Kidney tubule cell (primary cell): ENCODE measurements at regions not wholly inside any gene's neighbourhood (a gene's known extent, or its start where the extent isn't known, plus 50 kb on each side); places are given as distances from the start of the nearest gene placed in this dataset.
"Not testable (repeated sequence)": the region's sequence is repeated elsewhere in the genome, so short reads cannot be mapped to it uniquely, and the experiment has no call there.

ENCODE experiments used
- DNase-seq: peaks from one replicate; pipeline ENCODE4 v3.0.0-alpha.2; 2018; ENCODE audit warnings: low spot score

DNA sequence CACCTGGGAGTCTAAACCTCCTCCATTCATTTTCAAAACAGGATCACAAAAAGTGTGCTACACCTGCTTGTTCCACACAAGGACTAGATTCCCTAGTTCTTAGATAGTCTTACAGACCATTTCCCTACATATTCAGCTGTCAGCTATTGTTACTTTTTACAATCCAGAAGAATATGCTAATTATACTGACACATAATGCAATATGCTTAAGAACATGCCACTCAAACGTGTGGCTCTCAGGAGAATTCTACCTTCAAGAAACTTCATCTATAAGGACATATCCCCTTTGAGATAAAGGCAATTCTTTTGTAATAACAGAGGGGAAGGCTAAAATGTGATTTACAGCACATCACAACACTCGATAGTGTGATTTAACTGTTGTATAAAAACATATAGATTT, 456.1 kb upstream of the ARRDC3 start:
- DNase-seq = no peak

DNA sequence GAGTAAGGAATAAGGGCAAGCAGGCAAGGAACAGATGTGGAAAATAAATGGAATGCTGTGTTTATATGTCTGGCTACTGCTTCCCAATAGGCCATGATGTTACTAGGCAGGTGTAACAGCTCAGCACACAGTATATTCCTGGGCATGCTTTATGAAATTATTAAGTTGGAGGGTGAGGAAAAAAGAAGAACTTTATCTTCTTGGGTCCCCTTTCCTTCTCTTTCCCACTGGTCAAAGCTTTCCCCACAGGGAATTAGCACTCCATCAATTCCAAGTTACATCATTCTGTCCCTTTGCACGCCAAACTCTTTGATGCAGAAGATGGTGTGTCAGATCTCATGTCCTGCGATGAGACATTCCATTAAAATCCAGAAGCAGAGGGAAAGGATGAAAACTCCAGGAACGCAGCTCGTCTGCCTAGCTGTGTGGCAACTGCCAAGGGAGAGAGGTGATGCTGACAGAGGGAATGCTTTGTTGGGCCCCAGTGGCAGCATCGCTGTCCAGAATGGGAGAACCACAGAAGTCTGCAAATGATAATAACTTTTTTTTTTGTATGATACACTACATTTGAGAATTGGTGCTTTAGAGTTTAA, 447.3 kb upstream of the ARRDC3 start:
- no peak for DNase-seq

DNA sequence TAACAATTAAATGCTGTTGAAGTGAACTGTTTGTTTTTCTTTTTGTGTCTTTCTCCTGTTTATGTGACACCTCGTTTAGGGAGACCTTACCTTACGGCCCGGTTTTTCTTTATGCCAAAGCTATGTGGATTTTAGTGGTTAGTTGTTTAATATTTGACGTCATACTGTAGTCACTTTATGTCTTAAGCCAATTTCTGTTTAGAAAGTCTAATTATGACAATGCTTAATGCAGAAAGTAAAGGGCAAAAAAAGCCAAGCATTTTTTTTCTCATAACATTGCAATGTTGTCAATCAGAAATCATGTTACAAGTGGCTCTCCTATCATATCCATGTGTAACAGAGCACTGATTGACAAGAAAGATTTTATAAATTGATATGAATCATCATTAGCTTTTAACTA, 442.5 kb upstream of the ARRDC3 start:
- DNase-seq = no peak

DNA sequence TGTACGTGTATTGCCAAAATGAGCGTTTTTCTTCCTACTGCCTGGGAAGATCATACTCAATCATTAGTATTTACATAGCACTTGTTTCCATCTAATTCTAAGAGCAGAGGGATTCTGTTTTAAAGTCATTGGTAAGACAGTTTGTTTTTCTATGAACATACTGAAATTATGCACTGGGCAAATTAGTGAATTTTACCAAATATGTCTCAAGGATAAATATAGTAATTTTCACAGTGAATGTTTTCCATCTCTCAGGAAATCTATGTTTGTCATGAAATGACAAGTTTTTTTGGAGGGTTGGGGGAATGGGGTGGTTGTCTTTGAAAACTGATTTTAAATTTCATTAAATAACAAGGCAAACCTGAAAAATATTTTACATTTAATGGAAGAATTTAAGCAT, 441.3 kb upstream of the ARRDC3 start:
- DNase-seq = no peak

DNA sequence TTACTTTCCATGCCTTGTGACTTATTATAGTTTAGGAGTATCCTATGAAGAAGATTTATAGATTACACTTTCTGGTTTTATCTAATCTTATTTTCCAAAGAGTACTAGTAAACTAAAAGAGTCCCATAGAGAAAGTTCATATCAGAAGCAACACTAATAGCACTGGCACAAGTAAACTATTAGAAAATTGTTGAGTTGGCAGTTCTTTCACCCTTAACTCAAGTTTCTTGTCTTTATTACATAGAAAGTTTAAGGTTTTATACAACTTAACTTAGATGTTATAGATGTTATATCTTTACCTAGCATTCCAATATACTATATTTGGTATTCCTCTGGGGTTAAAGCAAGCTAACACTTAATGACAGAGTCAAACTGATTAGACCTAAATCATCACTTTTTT, 437.8 kb upstream of the ARRDC3 start:
- DNase-seq = no peak

DNA sequence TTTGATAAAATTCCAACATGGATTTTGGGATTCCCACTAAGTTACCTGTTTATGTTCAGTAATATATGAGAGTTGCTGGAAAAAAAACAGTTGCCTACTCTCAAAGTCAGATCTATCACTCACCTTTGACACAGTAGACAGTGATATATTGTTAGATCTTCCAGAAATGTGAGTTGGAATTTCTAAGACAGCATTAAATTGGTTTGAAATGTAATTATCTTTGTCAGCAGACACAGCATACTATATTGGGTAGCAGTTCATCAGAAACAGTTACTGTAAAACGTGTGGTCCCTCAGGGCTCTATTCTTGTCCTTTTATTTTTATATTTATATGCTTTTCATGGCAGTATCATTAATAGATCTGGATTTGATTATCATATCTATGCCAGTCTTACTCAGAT, 433.6 kb upstream of the ARRDC3 start:
- no peak for DNase-seq

DNA sequence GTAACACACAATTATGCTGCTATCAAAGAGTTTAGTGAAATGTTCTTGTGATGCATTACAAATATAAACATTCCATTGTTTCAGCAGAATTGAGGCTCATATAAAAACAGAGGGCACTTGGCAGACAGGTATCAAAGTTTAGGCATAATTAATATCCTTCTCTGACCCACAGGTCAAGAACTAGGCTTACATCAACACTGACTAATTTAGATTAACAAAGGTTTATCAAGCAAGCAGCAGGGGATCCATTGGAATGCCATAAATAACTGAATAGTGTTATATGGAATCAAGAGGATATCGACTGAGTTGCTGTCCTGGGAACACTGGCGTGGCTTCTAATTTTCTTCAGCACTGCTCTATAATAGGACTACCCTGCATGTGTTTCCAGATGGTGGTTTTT, 414.5 kb upstream of the ARRDC3 start:
- DNase-seq = no peak

DNA sequence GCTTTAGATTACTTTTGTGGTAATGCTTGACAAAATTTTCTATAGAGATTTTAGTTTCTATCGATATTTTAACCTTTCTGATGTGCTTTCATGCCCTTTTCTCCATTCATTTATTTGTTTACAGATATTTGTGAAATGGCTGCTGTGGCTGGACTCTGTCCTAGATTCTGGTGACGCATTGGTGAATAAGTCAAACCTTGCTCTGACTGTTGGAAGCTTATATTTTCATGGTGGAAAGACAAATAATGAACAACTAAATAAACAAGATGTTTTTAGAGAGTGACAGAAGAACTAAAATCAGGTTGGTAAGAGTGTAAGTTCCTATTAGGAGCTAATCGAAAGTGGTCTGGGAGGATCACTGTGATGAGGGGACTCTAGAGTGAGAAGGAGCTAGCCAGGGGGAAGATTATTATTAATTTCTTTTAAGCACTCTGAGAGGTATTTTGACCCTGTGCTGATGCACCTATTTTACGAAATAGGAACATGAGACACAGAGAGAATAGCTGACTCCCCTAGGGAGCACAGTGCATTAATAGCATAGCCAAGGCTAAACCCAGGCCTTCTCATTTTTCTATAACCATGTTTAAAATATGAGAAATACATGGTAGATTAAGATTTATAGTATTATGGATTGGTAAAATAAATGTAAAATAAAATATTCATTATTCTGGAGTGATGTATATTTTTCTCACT, 411.9 kb upstream of the ARRDC3 start:
- DNase-seq = no peak

DNA sequence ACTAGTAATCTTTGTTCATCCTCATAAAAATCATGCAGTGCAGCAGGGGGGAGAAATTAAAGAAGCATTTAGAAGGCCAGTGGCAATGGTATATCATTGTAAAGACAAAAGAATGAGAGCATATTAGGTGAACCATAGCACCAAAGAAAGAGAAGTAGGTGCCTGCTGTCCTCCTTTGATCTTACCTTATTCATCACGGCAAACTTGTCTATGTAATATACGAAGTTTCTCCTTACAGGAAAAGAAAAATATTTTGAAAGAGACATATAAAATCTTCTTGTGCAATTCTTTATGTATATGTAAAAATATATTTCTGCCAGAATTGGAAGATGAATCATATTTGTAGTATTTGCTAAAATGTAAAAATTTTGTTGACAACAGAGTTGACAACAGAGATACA, 411.3 kb upstream of the ARRDC3 start:
- no peak for DNase-seq

DNA sequence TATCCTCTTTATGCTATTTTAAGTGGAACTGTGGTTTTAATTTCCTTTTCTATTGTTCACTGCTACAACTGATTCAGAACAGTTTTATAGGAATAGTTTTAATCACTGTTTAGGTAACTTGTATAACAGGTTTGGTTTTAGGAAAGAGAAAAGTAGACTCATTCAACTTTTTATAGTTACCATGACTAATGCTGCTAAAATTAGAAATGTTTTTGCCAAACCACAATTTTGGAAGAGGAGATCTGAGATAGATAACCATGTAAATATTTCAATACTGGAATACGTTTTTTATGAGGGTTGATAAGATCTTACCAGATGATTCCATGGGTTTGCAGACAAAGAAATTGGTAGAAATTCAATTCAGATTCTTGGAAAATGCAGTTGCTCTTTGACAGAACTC, 404.6 kb upstream of the ARRDC3 start:
- no peak for DNase-seq

DNA sequence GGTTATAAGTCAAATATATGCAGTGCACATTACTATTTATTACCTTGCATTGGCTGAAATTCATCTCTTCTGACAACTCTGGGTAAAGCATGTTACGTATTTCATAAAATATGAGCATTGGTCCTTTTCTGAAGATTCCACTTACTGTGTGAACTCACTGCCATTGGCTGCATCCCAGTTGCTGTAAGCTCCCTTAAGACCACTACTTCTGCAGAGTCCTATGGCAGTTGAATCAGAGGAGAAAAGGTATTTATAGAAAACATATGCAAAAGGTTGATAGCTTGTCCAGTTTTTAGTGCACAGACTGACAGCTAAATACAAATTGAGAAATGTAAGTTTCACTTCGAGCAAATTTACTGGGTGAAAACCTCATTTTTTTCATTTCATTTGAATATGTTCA, 394.6 kb upstream of the ARRDC3 start:
- DNase-seq = no peak

DNA sequence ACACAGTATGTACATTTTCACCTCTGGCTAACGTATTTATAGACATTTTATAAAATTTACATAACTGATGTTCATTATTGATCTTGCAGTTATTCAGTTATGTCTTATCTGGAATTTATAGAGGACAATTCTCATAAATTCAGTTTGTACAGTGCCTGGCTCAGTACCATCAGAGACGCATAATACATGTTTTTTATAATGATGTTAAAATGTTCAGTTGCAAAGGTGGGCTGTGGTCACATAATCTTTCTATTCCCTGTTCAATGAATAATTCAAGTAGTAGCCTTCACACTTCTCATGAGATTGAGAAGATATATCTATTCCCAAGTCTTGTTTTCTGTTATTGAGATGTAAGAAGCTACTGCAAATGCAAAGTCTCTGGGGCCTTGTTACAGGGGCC, 393.1 kb upstream of the ARRDC3 start:
- no peak for DNase-seq

DNA sequence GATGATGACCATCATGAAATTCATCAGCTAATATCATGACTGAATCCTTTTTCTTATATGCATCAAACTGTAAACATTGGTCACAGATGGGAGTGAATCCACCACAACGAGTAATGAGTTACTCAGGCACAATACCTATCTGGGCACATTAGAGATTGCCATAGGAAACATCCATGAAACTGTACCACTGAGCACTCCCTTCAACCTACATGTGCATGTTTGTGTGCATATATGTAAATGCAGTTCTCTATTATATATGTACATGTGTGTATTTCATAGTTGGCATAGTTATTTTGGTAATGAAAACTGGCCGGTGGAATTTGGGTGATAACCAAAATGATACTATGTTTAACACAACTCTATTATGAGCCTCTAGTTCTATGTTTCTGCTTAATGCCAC, 387.3 kb upstream of the ARRDC3 start:
- DNase-seq = no peak

DNA sequence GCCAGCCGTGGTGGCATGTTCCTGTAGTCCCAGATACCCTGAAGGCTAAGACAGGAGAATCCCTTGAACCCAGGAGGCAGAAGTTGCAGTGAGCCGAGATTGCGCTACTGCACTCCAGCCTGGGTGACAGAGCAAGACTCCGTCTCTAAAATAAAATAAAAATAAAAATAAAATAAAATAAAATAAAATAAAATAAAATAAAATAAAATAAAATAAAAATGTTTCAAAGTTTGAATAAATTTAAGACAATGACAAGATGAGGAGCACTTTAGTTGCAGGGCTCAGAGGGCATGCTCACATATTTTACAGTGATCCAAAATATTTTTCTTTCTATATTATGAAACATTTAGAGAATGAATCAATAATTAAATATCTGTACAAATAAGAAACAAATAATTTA, 374.3 kb upstream of the ARRDC3 start:
- DNase-seq = not testable (repeated sequence)

DNA sequence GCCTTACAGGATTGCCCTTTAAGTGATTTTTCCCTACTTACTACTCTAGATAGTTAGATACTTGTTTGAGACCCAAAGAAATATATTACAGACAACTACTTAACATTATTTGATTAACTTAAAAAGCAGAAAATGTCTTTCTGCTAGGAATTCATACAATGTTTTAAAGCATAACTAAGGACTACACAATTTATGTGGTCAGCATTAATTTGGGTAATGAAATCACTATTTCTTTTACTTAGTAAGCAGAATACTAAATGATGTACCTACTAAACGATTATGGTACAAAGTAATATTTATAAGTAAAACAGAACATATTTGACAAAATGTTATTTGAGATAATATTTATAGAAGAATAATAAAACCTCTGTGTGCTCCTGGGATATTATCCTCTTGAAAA, 371.9 kb upstream of the ARRDC3 start:
- DNase-seq = no peak

DNA sequence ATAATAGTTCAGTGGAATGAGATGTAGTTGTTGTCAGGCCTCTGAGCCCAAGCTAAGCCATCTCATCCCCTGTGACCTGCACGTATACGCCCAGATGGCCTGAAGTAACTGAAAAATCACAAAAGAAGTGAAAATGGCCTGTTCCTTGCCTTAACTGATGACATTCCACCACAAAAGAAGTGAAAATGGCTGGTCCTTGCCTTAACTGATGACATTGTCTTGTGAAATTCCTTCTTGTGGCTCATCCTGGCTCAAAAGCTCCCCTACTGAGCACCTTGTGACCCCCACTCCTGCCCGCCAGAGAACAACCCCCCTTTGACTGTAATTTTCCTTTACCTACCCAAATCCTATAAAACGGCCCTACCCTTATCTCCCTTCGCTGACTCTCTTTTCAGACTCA, 361.4 kb upstream of the ARRDC3 start:
- not testable (repeated sequence) for DNase-seq

DNA sequence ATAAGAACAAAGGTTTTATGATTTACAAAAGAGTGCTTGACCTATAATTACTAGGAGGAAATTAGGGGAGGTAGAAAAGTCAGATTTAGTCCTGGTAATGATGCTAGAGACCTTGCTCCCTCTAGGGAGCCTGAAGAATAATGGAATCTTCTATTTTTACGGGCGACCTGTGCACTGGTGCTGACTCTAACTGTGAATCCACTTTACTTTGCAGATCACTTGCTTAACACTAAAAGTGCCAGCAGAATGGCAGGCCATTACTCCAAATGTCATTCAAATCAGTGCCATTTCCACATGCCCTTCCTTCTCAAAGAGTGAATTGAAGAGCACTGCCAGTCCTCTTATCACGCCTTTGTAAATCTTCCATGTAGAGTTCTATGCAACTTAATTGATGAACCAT, 359.4 kb upstream of the ARRDC3 start:
- no peak for DNase-seq

DNA sequence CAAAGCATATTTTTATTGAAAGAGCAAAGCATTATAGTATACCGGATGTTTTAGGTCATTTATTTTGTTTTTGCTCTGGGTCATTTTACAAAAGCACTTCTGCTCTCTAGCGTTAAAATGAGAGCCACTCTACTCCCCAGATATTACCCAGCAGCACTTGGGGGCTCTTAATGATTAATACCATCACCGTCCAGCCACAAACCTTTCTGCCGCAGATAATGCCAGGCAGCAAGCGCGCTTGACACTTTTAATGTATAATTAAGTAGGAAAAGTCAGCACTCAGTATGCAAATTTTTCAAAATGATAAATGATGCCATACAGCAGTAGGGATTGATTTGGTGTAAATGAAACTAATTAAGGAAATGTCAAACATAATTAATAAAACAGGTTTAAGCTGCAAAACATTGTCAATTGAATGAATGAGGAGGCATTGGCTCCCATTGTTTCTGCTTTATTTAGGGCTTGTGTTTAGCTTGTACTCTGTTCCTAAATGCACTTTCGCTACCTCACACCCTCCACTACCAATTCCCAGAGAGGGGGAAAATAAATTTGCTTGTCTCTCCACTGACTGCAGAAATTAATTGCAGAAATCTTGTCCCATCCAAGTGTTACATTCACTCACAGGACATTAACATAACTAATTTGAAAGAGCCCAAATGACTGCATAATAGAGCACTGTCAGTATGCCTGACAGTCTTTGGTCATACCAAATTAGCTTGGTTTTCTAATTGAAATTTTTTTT, 358.8 kb upstream of the ARRDC3 start:
- DNase-seq = no peak

DNA sequence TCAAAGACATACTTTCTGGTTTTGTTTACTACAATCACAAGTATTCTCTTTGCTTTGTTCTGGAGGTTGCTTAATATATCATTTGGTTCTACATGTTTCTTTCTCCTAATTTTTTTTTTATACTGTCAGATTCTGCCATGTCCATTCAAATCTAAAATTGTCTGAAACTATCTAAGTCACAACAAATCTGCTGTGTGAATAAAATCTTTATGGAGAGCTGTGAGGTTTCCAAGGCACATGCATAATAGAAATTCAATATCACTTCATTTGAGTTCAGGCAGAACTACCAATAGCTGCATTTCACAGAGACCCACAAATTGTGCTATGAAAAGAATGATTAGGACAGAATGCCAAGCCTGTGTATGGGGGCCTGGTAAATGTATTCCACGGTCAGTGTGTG, 346.9 kb upstream of the ARRDC3 start:
- DNase-seq = no peak

DNA sequence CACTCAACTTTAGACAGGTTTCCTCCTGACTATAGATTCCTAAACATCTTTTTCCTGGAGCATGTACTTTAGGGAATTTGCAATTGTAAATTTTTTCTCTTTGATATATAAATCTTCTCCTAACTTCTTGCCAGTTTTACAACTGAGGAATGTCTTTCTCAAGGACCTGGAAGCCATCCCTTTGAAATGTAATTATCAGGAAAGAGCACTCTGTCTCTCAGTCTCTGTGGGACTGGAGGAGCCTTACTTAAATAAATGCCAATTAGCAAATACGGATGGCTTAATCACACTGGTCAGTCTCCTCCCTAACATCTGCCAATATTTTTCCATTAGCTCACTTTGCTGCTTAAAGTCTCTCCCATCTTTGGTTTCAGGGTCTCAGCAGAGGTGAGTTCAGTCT, 344.3 kb upstream of the ARRDC3 start:
- DNase-seq = no peak

DNA sequence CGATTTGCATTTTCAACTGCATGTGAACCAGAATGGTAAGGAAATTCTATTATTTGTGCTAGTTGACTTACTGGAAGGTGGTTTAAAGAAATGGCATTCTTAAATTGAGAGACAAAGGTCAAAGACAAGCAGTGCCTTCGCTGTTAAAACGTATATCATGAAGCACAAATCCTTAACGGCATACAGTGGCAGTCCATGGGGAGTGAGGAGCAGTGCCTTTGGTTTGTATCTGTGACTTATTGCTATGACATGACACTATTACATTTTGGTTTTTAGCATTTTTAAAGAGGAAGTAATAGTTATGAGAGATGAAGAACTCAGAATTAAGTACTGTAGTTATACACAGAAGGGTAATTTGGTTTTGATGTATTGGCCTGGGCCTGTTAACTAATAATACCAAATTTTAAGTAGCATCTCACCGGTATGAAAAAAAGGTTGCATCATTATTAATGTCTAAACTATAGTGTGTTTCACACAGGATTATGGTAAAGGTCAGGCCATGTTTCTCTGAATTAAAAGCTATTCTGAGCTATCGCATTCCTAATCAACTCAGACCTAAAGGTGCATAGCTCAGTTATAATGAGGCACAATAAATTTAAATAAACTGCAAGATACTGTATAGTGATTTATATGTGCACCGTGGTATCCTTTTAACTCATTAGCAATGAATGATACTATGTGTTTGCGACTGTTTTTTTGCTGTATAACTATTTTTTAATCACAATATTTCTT, 339.8 kb upstream of the ARRDC3 start:
- no peak for DNase-seq

DNA sequence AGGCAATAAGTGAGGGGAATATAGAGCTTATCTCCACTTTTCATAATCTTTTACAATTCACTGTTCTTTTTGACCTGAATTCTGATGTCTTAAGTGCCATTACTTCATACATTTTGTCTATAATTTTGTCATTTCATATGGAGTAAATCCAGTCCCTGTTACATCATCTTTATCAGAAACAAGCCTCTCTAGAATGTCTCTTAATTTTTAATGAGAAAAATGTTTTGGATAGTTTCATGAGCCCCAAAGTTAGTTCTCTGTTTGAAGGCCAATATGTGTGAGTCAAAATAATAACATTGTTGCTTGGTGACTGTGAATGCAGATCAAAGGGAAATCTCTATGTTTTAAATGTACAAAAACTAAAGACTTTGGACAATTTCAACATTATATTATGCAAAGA, 329.6 kb upstream of the ARRDC3 start:
- no peak for DNase-seq

DNA sequence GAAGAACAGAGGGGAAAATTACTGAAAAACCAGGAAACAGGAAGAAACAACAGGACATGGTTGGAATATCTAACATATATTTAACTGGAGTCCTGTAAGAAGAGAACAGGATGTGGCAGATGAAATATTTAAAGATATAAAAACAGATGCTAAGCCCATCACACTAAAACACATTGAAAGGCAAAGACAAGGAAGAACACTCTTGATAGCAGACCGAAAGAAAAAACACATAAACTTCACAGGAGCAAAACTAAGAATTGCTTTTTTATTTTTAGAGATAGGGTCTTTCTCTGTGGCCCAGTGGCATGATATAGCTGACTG, 324.4 kb upstream of the ARRDC3 start:
- no peak for DNase-seq
